ENCODE measurements at regions not wholly inside any gene's neighbourhood (a gene's known extent, or its start where the extent isn't known, plus 50 kb on each side); places are given as distances from the start of the nearest gene placed in this dataset.

DNA sequence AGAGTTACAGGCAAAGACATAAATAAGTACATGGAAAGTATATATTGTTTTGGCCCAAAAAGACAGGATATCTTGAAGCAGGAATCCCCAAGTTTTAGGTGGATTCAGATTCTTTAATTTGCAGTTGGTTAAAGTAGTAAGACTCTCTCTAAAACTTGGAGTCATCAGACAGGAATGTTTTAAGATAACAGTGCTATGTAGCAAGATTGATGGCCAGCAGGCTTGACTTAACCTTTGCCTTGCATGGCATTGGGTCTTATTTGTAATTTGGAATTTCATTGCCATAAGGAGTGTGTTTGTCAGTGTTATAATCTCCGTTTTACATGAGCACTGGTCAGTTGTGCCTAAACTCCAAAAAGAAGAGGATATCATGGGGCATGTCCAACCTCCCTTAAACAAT, 727.6 kb upstream of the CHRM3 start:
- Mint-ChIP-seq H3K27me3 (ENCODE audit: low read depth) (no peaks in the 10 kb centered on the region), H3K4me1 (no peaks in the 10 kb centered on the region), H3K4me3 (no peak overlapping the region), H3K9me3 (peaks cover 7% of the 10 kb centered on the region), H3K27ac (no peak overlapping the region), H3K36me3 (no peaks in the 10 kb centered on the region)
- DNase-seq (ENCODE audit: low spot score) (no peak), ATAC-seq (no peak)
- TF ChIP-seq, protein P1, sequence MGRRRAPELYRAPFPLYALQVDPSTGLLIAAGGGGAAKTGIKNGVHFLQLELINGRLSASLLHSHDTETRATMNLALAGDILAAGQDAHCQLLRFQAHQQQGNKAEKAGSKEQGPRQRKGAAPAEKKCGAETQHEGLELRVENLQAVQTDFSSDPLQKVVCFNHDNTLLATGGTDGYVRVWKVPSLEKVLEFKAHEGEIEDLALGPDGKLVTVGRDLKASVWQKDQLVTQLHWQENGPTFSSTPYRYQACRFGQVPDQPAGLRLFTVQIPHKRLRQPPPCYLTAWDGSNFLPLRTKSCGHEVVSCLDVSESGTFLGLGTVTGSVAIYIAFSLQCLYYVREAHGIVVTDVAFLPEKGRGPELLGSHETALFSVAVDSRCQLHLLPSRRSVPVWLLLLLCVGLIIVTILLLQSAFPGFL (CRISPR knock-in tag; IDR thresholded peaks at IDR 0.05; ENCODE audit: borderline replicate concordance): no peak
- no peak for TF ChIP-seq NFYB (CRISPR knock-in tag; conservative IDR thresholded peaks at IDR 0.05; ENCODE audit: low read depth)
- TF ChIP-seq ZNF121 (CRISPR knock-in tag; IDR thresholded peaks at IDR 0.05): no peak
- no peak for TF ChIP-seq CREM (CRISPR knock-in tag; IDR thresholded peaks at IDR 0.05)
- TF ChIP-seq, protein P2, sequence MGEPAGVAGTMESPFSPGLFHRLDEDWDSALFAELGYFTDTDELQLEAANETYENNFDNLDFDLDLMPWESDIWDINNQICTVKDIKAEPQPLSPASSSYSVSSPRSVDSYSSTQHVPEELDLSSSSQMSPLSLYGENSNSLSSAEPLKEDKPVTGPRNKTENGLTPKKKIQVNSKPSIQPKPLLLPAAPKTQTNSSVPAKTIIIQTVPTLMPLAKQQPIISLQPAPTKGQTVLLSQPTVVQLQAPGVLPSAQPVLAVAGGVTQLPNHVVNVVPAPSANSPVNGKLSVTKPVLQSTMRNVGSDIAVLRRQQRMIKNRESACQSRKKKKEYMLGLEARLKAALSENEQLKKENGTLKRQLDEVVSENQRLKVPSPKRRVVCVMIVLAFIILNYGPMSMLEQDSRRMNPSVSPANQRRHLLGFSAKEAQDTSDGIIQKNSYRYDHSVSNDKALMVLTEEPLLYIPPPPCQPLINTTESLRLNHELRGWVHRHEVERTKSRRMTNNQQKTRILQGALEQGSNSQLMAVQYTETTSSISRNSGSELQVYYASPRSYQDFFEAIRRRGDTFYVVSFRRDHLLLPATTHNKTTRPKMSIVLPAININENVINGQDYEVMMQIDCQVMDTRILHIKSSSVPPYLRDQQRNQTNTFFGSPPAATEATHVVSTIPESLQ (CRISPR knock-in tag; IDR thresholded peaks at IDR 0.05): no peak
- POLR2A ChIA-PET: no interaction called here
- CTCF ChIA-PET: no interaction called here

DNA sequence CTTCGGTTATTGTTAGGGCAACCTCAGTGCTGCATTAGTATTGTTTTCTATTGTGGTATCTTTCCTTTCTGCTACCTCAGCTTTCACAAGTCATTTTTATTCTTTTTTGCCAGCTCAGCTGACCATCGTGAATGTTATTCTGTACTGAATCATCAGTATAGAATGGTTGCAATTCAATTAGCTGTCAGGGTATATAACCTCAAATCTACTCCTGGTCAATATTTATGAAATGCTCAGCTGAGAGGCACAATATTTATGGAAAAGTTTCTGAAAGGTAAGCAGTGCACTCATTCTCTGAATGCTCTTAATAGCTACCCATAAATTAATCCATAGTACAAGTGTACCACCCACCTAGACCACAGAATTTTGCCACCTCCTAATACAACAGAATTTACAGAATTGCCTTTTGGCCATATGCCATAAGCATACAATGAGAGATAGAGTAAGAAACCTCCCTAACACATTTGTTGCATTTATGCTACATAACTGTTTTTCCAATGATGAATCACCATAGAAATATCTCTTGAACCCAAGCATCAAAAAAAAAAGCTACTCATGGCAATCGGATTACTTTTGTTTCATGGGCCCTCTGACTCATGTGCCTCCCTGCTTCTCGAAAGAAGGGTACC, 732.6 kb upstream of the CHRM3 start:
- Mint-ChIP-seq H3K27me3 (ENCODE audit: low read depth) (no peaks in the 10 kb centered on the region), H3K9me3 (peaks cover 1% of the 10 kb centered on the region), H3K4me3 (no peak overlapping the region), H3K4me1 (peaks cover 6% of the 10 kb centered on the region), H3K36me3 (no peaks in the 10 kb centered on the region), H3K27ac (no peak overlapping the region)
- no peak for ATAC-seq
- POLR2A ChIA-PET: no interaction called here
- CTCF ChIA-PET: no interaction called here
- TF ChIP-seq TEAD1 (CRISPR knock-in tag; IDR thresholded peaks at IDR 0.05) (no peak), NR3C1 (CRISPR knock-in tag; conservative IDR thresholded peaks at IDR 0.05; ENCODE audit: low read depth) (no peak), FOXP1 (CRISPR knock-in tag; IDR thresholded peaks at IDR 0.05; ENCODE audit: borderline replicate concordance) (no peak)
- TF ChIP-seq, protein P3, sequence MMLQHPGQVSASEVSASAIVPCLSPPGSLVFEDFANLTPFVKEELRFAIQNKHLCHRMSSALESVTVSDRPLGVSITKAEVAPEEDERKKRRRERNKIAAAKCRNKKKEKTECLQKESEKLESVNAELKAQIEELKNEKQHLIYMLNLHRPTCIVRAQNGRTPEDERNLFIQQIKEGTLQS (CRISPR knock-in tag; conservative IDR thresholded peaks at IDR 0.05): no peak
- TF ChIP-seq, protein P4, sequence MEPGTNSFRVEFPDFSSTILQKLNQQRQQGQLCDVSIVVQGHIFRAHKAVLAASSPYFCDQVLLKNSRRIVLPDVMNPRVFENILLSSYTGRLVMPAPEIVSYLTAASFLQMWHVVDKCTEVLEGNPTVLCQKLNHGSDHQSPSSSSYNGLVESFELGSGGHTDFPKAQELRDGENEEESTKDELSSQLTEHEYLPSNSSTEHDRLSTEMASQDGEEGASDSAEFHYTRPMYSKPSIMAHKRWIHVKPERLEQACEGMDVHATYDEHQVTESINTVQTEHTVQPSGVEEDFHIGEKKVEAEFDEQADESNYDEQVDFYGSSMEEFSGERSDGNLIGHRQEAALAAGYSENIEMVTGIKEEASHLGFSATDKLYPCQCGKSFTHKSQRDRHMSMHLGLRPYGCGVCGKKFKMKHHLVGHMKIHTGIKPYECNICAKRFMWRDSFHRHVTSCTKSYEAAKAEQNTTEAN (CRISPR knock-in tag; IDR thresholded peaks at IDR 0.05): no peak
- DNase-seq (ENCODE audit: low spot score): no peak

DNA sequence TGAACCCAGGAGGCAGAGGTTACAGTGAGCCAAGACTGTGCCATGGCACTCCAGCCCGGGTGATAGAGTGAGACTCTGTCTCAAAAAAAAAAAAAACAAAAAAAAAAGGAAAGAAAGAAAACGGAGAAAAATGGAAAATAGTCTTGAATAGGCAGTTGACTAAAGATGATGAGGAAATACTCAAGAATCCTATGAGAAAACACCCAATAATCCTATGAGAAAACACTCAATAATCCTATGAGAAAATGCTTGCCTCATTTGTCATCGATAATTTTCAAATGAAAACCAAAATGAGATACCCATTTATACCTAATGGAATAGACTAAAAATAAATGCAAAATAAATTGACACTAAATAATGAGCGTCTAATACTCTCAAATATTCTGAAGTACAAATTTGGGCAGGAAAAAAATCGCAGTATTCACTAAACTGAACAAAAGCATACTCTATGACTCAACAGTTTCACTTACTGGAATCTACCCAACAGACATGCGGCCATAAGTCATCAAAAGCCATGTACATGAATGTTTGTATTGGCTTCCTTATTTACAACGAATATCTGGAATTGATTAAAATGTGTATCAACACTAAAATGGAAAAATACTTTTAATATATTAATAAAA, 733.9 kb upstream of the CHRM3 start:
- H3K27me3 Mint-ChIP-seq (ENCODE audit: low read depth): no peaks in the 10 kb centered on the region
- POLR2A ChIA-PET: no interaction called here

More for the DNA sequence above, 733.9 kb upstream of the CHRM3 start:
- no peak for ATAC-seq
- DNase-seq (ENCODE audit: low spot score): no peak
- TF ChIP-seq, protein P5, sequence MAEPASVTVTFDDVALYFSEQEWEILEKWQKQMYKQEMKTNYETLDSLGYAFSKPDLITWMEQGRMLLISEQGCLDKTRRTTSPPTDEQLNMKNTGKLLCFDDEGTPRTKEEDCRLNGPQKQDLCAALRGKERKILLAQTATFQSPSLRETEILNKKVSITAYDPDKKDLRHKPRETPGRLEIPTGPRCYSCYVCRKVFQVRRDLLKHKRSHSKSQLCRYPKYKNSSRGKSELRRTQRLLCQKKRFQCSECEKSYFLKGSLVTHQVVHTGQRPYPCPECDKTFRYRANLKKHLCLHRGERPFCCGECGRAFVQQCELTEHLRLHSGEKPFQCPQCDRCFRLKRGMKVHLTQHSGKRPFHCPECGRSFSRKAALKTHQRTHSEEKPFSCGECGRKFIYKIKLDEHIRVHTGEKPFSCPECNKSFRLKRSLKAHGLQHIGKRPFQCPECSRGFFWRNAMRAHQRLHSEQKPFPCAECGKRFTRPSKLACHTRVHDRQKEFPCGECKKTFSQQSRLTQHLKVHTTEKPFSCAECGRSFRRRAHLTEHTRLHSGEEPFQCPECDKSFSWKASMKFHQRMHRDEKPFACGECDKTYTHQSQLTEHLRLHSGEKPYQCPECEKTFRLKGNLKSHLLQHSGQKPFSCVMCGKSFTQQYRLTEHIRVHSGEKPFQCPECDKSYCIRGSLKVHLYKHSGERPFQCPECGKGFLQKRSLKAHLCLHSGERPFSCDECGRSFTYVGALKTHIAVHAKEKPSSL (CRISPR knock-in tag; conservative IDR thresholded peaks at IDR 0.05): no peak
- no peaks in the 10 kb centered on the region for H3K9me3 Mint-ChIP-seq
- H3K27ac Mint-ChIP-seq: no peak overlapping the region
- no peak overlapping the region for H3K4me3 Mint-ChIP-seq
- no peaks in the 10 kb centered on the region for H3K36me3 Mint-ChIP-seq
- H3K4me1 Mint-ChIP-seq: peaks cover 18% of the 10 kb centered on the region
- CTCF ChIA-PET: no interaction called here
